Lower leg skin (tissue), 4 donors: ENCODE measurements at regions not wholly inside any gene's neighbourhood (a gene's known extent, or its start where the extent isn't known, plus 50 kb on each side); places are given as distances from the start of the nearest gene placed in this dataset.

Experiments used
- DNase-seq, 2 donors: peaks; one replicate each; pipeline ENCODE4 v3.0.0-alpha.2; 2019; ENCODE audit warnings: low spot score in 2 of 2
- H3K4me3 ChIP-seq: fragments of 200-600 bp; sonication (generic); 2 replicates; pipeline ENCODE4 v1.5.1; 2017; ENCODE audit warnings: mild to moderate bottlenecking, low read depth; ENCODE audit not compliant: poor library complexity, severe bottlenecking
- CTCF ChIP-seq, 3 donors: fragments of 450-650 bp; IDR thresholded peaks; one replicate each; pipeline ENCODE4 v1.5.1; 2016; ENCODE audit warnings: antibody characterized with exemption in 3 of 3, mild to moderate bottlenecking in 3 of 3, moderate library complexity in 2 of 3
- POLR2A ChIP-seq, 2 donors: fragments of 450-650 bp; IDR thresholded peaks; one replicate each; pipeline ENCODE4 v1.6.1; 2016 to 2017; ENCODE audit warnings: antibody characterized with exemption in 2 of 2, mild to moderate bottlenecking in 1 of 2, moderate library complexity in 1 of 2
- WGBS, 2 donors: methylation state at CpG; one replicate each; pipeline ENCODE4 v1.1.5; 2018; 5-methylcytosine and 5-hydroxymethylcytosine counted together
- intact Hi-C: fragments of 100-400 bp; cut with DNase I; formaldehyde crosslinking; loops from one replicate; pipeline ENCODE4 v1.15.0; 2023; ENCODE audit warnings: low total_unique reads

- TF ChIP-seq POLR2A (IDR thresholded peaks at IDR 0.05): no peak
- TF ChIP-seq CTCF (IDR thresholded peaks at IDR 0.05): no peak
- WGBS, 2 donors: 89% methylated on average over 1 of the region's 1 CpG
- H3K4me3 ChIP-seq: no peak overlapping the region
- DNase-seq: no peak
- intact Hi-C loops: no loop called here
Measured at GRCh38 chr5:167052791-167053190, 1238.7 kb upstream of the WWC1 start.

GRCh38 chr5:167057665-167058064 lies 1233.8 kb upstream of the WWC1 start:
- intact Hi-C loops: no loop called here
- TF ChIP-seq CTCF (IDR thresholded peaks at IDR 0.05): no peak
- no peak for TF ChIP-seq POLR2A (IDR thresholded peaks at IDR 0.05)
- no peak for DNase-seq

GRCh38 chr5:167061695-167062094 lies 1229.8 kb upstream of the WWC1 start:
- DNase-seq: no peak
- H3K4me3 ChIP-seq: no peak overlapping the region
- TF ChIP-seq CTCF (IDR thresholded peaks at IDR 0.05) (no peak), POLR2A (IDR thresholded peaks at IDR 0.05) (no peak)
- 47% methylated on average over 4 of the region's 4 CpGs for WGBS, 2 donors
- intact Hi-C loops: no loop called here

More at GRCh38 chr5:167057665-167058064, 1233.8 kb upstream of the WWC1 start:
- H3K4me3 ChIP-seq: no peak overlapping the region

- H3K4me3 ChIP-seq: no peak overlapping the region
- no peak for DNase-seq
- 59 to 70% methylated on average over 4 of the region's 4 CpGs for WGBS, 2 donors
- TF ChIP-seq POLR2A (IDR thresholded peaks at IDR 0.05): no peak
- no peak for TF ChIP-seq CTCF (IDR thresholded peaks at IDR 0.05)
- intact Hi-C loops: no loop called here
Measured at GRCh38 chr5:167063116-167063515, 1228.3 kb upstream of the WWC1 start.

GRCh38 chr5:167063788-167064187 lies 1227.7 kb upstream of the WWC1 start:
- no peak overlapping the region for H3K4me3 ChIP-seq
- DNase-seq: no peak
- 73 to 81% methylated on average over 8 of the region's 8 CpGs for WGBS, 2 donors
- TF ChIP-seq CTCF (IDR thresholded peaks at IDR 0.05) (no peak), POLR2A (IDR thresholded peaks at IDR 0.05) (no peak)
- intact Hi-C loops: no loop called here

- 61 to 69% methylated on average over 13 of the region's 13 CpGs for WGBS, 2 donors
- no peak for TF ChIP-seq CTCF (IDR thresholded peaks at IDR 0.05)
- no peak for TF ChIP-seq POLR2A (IDR thresholded peaks at IDR 0.05)
- intact Hi-C loops: no loop called here
- no peak overlapping the region for H3K4me3 ChIP-seq
- no peak for DNase-seq
Measured at GRCh38 chr5:167064198-167064776, 1227.2 kb upstream of the WWC1 start.
